Neural progenitor cell (in vitro differentiated cells): ENCODE measurements at regions not wholly inside any gene's neighbourhood (a gene's known extent, or its start where the extent isn't known, plus 50 kb on each side); places are given as distances from the start of the nearest gene placed in this dataset.
A peak's percentile ranks its signal among the peaks of the same experiment; 100 is the strongest.

ENCODE experiments used
- DNase-seq: peaks from one replicate; pipeline ENCODE4 v3.0.0-alpha.2; 2016; ENCODE audit warnings: low spot score
- H2AFZ ChIP-seq: fragments of 200-600 bp; sonication (generic); replicated peaks from 2 replicates; pipeline ENCODE4 v1.6.1; 2016; ENCODE audit warnings: antibody characterized with exemption
- H3F3A ChIP-seq: fragments of 200-600 bp; sonication (generic); 2 replicates; pipeline ENCODE4 v1.6.1; 2016; ENCODE audit warnings: antibody characterized with exemption, low read depth
- H3K27ac ChIP-seq: fragments of 200-600 bp; sonication (generic); 2 replicates; pipeline ENCODE4 v1.5.1; 2016; ENCODE audit warnings: mild to moderate bottlenecking
- H3K27me3 ChIP-seq: fragments of 200-600 bp; sonication (generic); 2 replicates; pipeline ENCODE4 v1.6.1; 2016; ENCODE audit warnings: mild to moderate bottlenecking, moderate library complexity
- H3K36me3 ChIP-seq: fragments of 200-600 bp; sonication (generic); 2 replicates; pipeline ENCODE4 v1.5.1; 2016
- H3K4me1 ChIP-seq: fragments of 200-600 bp; sonication (generic); 2 replicates; pipeline ENCODE4 v1.6.1; 2016; ENCODE audit warnings: mixed run types
- H3K4me2 ChIP-seq: fragments of 200-600 bp; sonication (generic); 2 replicates; pipeline ENCODE4 v1.6.1; 2016
- H3K4me3 ChIP-seq: fragments of 200-600 bp; sonication (generic); 2 replicates; pipeline ENCODE4 v1.5.1; 2016
- H3K79me2 ChIP-seq: fragments of 200-600 bp; sonication (generic); 2 replicates; pipeline ENCODE4 v1.6.1; 2016; ENCODE audit warnings: low read depth
- H3K9ac ChIP-seq: fragments of 200-600 bp; sonication (generic); 2 replicates; pipeline ENCODE4 v1.6.1; 2016
- H3K9me3 ChIP-seq: fragments of 200-600 bp; sonication (generic); 2 replicates; pipeline ENCODE4 v1.5.1; 2016; ENCODE audit warnings: low read depth
- H4K20me1 ChIP-seq: fragments of 200-600 bp; sonication (generic); 2 replicates; pipeline ENCODE4 v1.6.1; 2016; ENCODE audit warnings: low read depth
- H3K27ac Mint-ChIP-seq: 3 replicates; pipeline ENCODE4 v1.8.0; 2021; ENCODE audit warnings: mixed read lengths
- H3K27me3 Mint-ChIP-seq: 2 replicates; pipeline ENCODE4 v1.8.0; 2022; ENCODE audit warnings: low read depth, mild to moderate bottlenecking, inconsistent platforms, moderate library complexity, mixed read lengths; ENCODE audit not compliant: insufficient read depth
- H3K36me3 Mint-ChIP-seq: 3 replicates; pipeline ENCODE4 v1.8.0; 2021; ENCODE audit warnings: mixed read lengths
- H3K4me1 Mint-ChIP-seq: 3 replicates; pipeline ENCODE4 v1.8.0; 2021; ENCODE audit warnings: mixed read lengths
- H3K4me3 Mint-ChIP-seq: 3 replicates; pipeline ENCODE4 v1.8.0; 2021; ENCODE audit warnings: mild to moderate bottlenecking, moderate library complexity, mixed read lengths
- H3K9me3 Mint-ChIP-seq: 3 replicates; pipeline ENCODE4 v1.8.0; 2020; ENCODE audit warnings: mixed read lengths
- EZH2 ChIP-seq: fragments of 200-600 bp; sonication (generic); IDR thresholded peaks from 2 replicates; pipeline ENCODE4 v1.6.1; 2017; ENCODE audit warnings: antibody characterized with exemption, mild to moderate bottlenecking, moderate library complexity
- EZH2phosphoT487 ChIP-seq: fragments of 200-600 bp; sonication (generic); IDR thresholded peaks from 2 replicates; pipeline ENCODE4 v1.6.1; 2017; ENCODE audit warnings: antibody characterized with exemption
- TF ChIP-seq, protein P1 (sequence below): fragments of 200-600 bp; sonication (generic); IDR thresholded peaks from 2 replicates; pipeline ENCODE4 v1.5.1; 2017; ENCODE audit warnings: antibody characterized with exemption, mild to moderate bottlenecking

DNA sequence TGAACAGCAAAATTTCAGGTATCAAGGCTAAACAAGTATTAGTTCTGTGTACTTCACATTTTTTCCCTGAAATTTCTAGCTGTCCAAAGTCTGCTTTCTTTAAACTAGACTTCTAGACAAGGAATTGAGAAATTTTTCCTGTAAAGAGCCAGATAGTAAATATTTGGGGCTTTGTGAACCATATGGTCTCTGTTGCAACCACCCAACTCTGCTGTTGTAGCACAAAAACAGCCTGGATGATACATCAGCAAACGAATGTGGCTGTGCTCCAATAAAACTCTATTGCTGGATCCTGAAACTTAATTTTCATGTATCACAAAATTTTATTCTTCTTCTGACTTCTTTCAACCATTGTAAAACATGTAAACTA is 96.0 kb upstream of the SLC38A4 start:
- H3K27me3 ChIP-seq, result no peaks in the 10 kb centered on the region
- no peak overlapping the region for H3K9ac ChIP-seq
- H4K20me1 ChIP-seq, result no peaks in the 10 kb centered on the region
- Mint-ChIP-seq H3K36me3 (no peaks in the 10 kb centered on the region), H3K4me1 (no peaks in the 10 kb centered on the region), H3K27ac (no peak overlapping the region), H3K27me3 (no peaks in the 10 kb centered on the region), H3K9me3 (no peaks in the 10 kb centered on the region), H3K4me3 (no peak overlapping the region)
- DNase-seq, result no peak
- H3F3A ChIP-seq, result no peaks in the 10 kb centered on the region
- no peaks in the 10 kb centered on the region for H3K79me2 ChIP-seq
- TF ChIP-seq EZH2, result no peak
- TF ChIP-seq EZH2phosphoT487, result no peak
- TF ChIP-seq, protein P1, sequence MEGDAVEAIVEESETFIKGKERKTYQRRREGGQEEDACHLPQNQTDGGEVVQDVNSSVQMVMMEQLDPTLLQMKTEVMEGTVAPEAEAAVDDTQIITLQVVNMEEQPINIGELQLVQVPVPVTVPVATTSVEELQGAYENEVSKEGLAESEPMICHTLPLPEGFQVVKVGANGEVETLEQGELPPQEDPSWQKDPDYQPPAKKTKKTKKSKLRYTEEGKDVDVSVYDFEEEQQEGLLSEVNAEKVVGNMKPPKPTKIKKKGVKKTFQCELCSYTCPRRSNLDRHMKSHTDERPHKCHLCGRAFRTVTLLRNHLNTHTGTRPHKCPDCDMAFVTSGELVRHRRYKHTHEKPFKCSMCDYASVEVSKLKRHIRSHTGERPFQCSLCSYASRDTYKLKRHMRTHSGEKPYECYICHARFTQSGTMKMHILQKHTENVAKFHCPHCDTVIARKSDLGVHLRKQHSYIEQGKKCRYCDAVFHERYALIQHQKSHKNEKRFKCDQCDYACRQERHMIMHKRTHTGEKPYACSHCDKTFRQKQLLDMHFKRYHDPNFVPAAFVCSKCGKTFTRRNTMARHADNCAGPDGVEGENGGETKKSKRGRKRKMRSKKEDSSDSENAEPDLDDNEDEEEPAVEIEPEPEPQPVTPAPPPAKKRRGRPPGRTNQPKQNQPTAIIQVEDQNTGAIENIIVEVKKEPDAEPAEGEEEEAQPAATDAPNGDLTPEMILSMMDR, result no peak
- H3K4me2 ChIP-seq, result no peak overlapping the region
- no peak overlapping the region for H3K4me3 ChIP-seq
- H3K9me3 ChIP-seq, result no peaks in the 10 kb centered on the region
- peaks cover 4% of the 10 kb centered on the region for H3K4me1 ChIP-seq
- H2AFZ ChIP-seq, result no peak overlapping the region
- no peaks in the 10 kb centered on the region for H3K36me3 ChIP-seq
- H3K27ac ChIP-seq, result no peak overlapping the region

DNA sequence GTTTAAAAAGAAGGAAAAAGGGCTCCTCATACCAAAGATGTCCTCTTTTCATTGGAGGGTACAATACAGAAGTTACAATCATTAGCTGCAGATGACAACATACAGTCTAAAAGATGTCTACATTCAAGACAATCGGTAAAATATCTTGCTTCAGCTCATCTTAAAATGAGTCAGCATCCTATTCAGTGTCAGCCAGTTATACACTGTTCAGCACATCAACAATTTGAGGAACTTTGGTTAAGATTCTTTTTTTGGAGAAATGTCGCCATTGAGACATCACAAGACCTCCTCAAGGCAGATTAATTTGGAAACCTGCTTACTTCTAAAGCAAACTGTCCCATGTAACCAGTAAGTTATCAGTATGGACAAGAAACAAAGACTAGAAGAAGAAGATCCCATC is 100.7 kb upstream of the SLC38A4 start:
- Mint-ChIP-seq H3K36me3 (no peaks in the 10 kb centered on the region), H3K4me1 (no peaks in the 10 kb centered on the region), H3K4me3 (no peak overlapping the region), H3K27me3 (no peaks in the 10 kb centered on the region), H3K27ac (no peak overlapping the region), H3K9me3 (peaks cover 4% of the 10 kb centered on the region)
- no peak for DNase-seq
- no peaks in the 10 kb centered on the region for H3K9me3 ChIP-seq
- no peak overlapping the region for H3K27ac ChIP-seq
- TF ChIP-seq EZH2phosphoT487, result no peak
- TF ChIP-seq, protein P1, result no peak
- no peak for TF ChIP-seq EZH2
- no peak overlapping the region for H3K4me3 ChIP-seq
- H4K20me1 ChIP-seq, result no peaks in the 10 kb centered on the region
- H3K79me2 ChIP-seq, result no peaks in the 10 kb centered on the region
- no peak overlapping the region for H3K9ac ChIP-seq
- no peaks in the 10 kb centered on the region for H3K36me3 ChIP-seq
- H2AFZ ChIP-seq, result no peak overlapping the region
- H3K4me1 ChIP-seq, result no peaks in the 10 kb centered on the region
- no peak overlapping the region for H3K4me2 ChIP-seq
- H3F3A ChIP-seq, result no peaks in the 10 kb centered on the region
- H3K27me3 ChIP-seq, result no peaks in the 10 kb centered on the region

DNA sequence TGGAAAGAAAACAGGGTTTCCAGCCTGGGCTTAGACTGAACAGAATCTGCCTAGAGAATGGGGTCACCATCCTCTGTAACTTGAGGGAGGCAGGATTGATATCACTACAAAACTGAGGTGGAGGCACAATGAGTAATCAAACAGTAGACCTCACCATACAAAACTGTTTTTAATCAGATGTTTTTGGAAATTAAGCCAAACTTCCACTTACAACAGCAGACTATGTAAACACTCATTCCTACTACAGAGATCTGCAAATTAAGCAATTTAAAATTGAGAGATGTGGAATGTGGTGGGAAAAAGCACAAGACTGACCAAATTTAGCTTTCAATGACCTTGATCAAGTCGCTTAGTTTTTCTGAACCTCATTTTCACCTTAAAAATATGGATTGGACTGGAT is 104.3 kb upstream of the SLC38A4 start:
- Mint-ChIP-seq H3K27ac (no peak overlapping the region), H3K4me3 (no peak overlapping the region), H3K27me3 (no peaks in the 10 kb centered on the region), H3K4me1 (no peaks in the 10 kb centered on the region), H3K9me3 (peaks cover 4% of the 10 kb centered on the region), H3K36me3 (no peaks in the 10 kb centered on the region)
- Histone ChIP-seq H4K20me1 (no peaks in the 10 kb centered on the region), H3K27me3 (no peaks in the 10 kb centered on the region), H3K9ac (no peak overlapping the region), H3K4me3 (no peak overlapping the region), H3K79me2 (no peaks in the 10 kb centered on the region), H3K36me3 (no peaks in the 10 kb centered on the region), H3K4me2 (no peak overlapping the region), H3K4me1 (no peaks in the 10 kb centered on the region), H3K9me3 (no peaks in the 10 kb centered on the region), H3F3A (no peaks in the 10 kb centered on the region), H2AFZ (no peak overlapping the region), H3K27ac (no peak overlapping the region)
- no peak for DNase-seq
- TF ChIP-seq, protein P1, result no peak
- TF ChIP-seq EZH2, result no peak
- no peak for TF ChIP-seq EZH2phosphoT487

DNA sequence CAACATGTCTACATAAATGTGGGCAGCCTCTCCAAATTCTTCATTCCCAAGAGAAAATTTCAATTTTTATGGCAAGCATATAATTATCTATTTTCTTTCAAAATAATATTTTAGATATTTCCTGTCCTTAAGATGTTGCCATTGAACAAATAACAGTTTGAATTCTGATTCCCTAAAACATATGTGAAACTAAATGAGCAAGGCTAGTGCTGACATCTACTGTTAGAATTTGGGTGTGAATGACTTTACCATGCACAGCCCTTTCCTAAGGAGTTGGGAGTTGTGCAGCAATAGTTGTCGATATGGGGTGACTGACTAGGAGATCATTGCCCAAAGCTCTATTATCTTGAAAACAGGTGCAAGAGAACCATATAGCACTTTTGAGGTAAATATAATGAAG is 108.2 kb upstream of the SLC38A4 start:
- no peak overlapping the region for H2AFZ ChIP-seq
- peak; percentile 39 for DNase-seq
- H3F3A ChIP-seq, result no peaks in the 10 kb centered on the region
- H3K4me1 ChIP-seq, result no peaks in the 10 kb centered on the region
- H3K4me3 Mint-ChIP-seq, result no peak overlapping the region
- no peak overlapping the region for H3K27ac ChIP-seq
- no peaks in the 10 kb centered on the region for H3K4me1 Mint-ChIP-seq
- no peaks in the 10 kb centered on the region for H3K27me3 ChIP-seq
- H3K36me3 ChIP-seq, result no peaks in the 10 kb centered on the region
- H4K20me1 ChIP-seq, result no peaks in the 10 kb centered on the region
- H3K4me3 ChIP-seq, result no peak overlapping the region
- no peaks in the 10 kb centered on the region for H3K36me3 Mint-ChIP-seq
- peaks cover 4% of the 10 kb centered on the region for H3K9me3 Mint-ChIP-seq
- H3K9me3 ChIP-seq, result no peaks in the 10 kb centered on the region
- TF ChIP-seq, protein P1, result peak; percentile 58
- TF ChIP-seq EZH2, result no peak
- H3K79me2 ChIP-seq, result no peaks in the 10 kb centered on the region
- no peak overlapping the region for H3K4me2 ChIP-seq
- H3K27ac Mint-ChIP-seq, result no peak overlapping the region
- H3K27me3 Mint-ChIP-seq, result no peaks in the 10 kb centered on the region
- no peak overlapping the region for H3K9ac ChIP-seq
